Muscle of back (tissue), 3 donors: ENCODE measurements at regions not wholly inside any gene's neighbourhood (a gene's known extent, or its start where the extent isn't known, plus 50 kb on each side); places are given as distances from the start of the nearest gene placed in this dataset.

Source experiments
- DNase-seq, 3 donors: peaks; one replicate each; pipeline versions ENCODE4 v3.0.0 to v3.0.0-alpha.2; 2013

DNA sequence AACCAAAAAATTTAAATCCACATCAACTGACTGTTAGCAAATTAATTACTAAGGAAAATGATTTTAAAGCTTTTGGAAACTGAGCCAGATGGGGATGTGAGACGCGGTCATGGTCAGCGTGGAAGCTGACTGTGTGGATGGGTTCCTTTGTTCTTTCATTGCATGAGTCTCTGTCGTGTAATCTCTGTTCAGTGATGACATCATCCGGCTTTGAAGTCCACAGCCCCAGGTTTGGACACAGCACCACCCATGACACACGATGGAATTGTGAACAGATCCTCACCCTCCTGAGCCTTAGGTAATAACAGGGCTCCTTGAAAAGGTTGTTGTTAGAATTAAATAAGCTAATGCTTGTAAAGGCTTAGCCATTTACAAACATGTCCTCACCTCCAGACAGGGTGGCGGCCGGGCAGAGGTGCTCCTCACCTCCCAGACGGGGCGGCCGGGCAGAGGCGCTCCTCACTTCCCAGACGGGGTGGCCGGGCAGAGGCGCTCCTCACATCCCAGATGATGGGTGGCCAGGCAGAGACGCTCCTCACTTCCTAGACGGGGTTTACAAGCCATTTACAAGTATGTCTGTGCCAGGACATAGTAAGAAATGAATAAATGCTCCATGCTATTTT is 677.3 kb downstream of the TBC1D22A start:
- DNase-seq: no peak

DNA sequence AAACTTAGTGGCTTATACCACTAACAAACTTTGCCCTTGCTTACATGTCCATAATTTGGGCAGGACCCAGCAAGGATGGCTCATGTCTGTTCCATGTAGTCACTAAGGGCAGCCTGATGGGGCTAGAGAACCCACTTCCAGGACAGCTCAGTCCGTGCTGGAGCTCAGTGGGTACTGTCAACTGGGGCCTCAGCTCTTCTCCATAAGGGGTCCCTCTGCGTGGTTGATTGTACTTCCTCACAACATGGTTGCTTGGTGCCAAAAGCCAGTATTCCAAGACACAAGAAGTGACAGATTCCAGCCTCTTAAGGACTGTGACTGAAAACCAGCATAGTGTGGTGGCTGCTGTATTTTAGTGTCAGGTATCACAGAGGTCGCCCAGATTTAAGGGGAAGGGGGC is 675.2 kb downstream of the TBC1D22A start:
- no peak for DNase-seq

DNA sequence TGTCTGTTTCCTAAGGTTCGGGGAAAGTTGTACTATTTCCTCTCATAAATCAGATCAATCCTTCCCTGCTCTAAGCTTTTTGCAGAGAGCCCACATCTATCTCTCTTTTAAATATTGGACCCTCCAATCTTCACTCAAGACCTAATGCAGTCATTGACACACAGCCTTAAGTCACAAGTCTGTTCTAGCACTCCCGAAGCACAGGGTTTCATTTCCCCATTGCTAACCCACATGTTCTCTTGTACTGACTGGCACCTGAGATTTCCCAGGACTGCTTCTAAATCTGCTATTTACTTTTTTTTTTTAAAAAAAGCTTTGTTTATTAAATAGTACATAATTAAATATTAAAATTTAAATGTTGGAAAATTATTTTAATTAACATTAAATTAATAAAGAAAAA is 674.7 kb downstream of the TBC1D22A start:
- no peak for DNase-seq

DNA sequence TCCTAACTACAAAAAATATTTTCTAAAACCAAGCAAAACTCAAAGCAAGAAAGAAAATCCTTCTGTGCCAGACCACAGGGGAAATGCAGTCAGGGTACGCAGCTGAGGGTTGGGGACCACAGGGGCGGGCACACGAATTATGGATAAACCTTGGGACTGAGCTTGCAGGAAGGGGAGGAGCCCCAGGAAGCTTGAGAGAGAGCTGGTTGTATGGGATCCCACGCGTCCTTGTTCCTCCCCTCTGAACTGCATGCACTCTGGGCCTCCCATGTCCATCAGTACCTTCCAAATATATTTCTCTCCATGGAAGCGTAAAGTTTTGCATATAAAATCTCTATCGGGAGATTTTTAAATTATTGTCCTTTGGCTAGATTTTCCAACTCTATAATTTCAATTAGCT is 673.4 kb downstream of the TBC1D22A start:
- DNase-seq: no peak

DNA sequence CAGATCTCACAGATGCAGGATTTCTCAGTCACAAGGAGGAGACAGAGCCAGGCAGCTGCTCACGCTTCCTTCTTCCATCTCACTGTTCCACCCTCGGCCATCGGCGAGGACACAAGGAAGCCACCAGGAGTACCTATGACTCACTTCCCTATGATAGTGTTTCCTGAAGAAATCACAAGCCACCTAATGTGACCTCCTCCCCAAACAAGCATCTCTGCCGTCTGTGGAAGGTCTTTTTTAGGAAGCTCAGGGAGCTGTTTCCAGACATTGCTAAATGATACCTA is 672.7 kb downstream of the TBC1D22A start:
- peak in 2 of 3 donors; percentile 16 to 26 for DNase-seq

DNA sequence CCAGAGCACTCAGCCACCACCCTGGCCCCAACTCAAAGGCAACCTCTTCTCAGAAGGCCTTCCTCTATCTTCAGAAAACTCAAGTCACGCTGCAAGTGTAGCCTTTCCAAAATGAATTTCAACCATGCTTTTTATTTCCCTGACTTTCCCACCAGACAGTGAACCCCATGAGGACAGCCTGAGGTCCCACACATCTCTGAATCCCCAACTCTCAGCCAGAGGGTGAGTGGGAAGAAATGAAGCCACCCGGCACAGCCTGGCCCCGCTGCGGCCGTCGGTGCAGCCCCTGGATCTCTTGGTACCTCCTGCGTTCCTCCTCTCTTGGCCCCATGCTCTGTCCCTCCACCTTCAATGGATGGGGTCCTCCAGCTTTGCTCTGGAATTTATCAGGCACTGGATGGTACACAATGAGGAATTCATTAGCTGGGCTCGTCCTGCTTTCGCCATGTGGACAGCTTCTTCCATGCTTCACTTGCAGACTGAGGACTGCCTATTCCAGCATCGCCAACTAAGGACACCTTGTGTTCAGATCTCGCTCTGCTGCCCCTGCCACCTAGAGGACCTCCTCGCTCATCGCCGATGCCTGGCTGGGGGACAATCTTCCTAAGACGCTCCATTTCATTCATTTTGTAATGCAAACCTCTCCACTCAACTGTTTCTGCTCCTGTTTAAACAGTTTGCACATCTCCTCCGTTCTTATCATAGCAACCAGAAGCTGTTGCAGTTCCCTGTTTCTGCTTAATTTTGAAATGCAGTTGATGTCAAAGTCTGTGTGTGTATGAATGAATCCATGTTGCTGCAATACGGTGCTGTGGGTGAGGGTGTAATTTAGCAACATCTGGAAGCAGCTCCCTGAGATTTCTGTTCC is 672.1 kb downstream of the TBC1D22A start:
- no peak for DNase-seq

DNA sequence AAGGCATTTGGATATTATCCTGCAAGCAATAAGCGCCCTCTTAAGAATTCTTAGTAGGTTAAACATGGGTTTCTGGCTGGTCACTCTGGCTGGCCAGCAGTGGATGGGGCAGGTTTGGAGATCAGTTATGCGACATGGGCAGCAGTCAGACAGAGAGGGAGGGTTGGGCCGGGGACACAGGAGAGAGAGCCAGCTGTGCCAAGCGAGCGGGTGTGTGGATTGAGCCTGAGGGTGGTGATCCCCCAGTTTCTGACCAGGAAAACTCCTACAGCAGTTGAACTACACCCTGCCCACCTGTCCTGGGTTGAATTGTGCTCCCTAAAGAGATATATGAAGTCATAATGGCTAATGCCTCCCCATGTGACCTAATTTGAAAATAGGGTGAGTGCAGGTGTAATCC is 671.2 kb downstream of the TBC1D22A start:
- DNase-seq: no peak

DNA sequence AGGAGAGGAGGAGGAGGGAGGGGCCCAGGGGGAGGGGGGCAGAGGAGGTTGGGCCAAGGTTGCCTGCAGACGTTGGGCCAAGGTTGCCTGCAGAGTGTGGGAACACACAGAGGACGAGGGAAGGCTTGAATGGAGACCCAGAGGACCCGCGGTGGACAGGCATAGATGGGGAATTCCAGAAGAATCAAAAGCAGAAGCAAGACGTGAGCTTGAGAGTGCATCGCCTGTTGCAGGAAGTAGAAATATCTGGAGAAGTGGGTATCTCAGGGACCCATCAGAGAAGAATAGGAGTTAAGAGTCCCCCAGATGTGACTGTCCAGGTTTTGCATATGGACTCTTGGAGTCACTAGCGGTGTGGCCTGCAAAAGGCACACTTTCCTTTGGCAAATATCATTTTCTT is 670.2 kb downstream of the TBC1D22A start:
- no peak for DNase-seq

DNA sequence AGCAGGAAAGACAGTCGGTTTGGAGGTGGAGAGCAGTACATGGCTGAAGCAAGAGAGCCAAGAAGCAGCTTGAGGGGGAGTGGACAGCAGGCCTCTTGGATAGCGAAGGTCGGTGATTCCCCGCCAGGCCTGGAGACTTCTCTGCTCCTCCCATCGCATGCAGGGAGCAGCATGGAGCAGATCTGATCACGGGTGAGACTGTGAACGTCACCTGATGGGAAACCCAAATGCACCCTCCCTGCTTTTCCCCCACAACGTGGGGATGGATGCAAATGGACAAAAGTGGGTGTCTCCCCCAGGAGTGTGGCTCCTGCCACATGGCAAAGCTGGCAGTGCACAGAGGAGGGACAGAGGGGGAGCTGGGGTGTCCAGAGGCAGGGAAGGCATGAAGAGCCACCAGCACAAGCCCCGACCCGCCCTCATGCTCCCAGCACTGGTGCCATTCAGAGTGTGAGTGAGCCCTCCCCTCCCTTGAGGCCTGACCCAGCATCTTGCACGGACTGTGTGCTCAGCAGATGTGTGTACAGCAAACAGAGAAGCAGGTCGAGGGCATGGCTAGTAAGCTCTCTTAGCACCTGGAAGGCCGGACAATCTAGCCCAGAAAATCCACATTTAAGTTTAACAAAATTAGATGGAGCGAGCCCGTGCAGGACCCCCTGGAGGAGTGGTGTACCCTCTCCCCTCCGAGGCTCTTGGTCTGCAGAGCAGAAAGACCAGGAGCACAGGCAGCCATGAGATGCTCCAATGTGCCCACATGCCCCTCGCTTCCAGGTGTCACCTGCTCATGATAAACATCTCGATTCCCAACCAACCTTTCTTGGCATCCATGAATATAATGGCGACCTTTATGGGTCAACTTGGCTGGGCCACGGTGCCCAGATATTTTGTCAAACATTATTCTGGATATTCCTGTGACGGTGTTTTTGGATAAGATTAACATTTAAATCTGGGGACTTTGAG is 661.7 kb downstream of the TBC1D22A start:
- no peak for DNase-seq

DNA sequence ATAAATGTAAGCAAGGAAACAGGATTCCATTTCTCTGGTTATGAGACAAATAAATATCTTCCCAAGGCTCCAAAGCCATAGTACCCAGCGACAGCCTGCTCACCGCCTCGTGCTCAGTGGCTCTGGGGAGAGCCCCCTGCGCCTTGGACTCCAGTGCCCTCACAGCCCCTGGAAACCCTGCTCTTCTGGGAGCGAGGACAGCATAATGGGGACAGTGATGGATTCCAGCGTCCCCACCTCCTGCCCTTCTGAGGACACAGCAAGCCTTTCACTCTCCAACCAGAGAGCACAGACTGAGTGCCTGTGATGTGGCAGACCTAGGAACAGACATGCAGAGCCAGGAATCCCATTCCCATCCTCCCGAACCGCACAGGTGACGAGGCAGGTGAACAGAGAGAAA is 660.8 kb downstream of the TBC1D22A start:
- DNase-seq: no peak

DNA sequence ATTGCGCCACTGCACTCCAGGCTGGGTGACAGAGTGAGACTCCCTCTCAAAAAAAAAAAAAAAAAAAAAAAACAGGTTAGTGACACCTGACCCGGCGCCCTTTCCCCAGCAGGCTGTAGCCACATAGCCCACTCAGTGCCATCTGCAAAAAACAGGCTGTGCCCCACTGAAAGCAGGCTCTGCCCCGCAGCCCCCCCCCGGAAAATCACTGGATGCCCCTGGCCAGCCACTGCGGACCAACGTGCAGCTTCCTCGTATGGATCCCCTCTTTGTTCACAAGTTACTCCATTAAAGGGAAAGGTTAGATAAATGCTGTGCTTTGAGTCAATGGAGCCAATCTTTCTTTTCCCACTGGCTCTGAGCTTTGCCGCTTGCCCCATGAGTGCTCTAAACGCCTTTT is 660.3 kb downstream of the TBC1D22A start:
- DNase-seq: no peak

DNA sequence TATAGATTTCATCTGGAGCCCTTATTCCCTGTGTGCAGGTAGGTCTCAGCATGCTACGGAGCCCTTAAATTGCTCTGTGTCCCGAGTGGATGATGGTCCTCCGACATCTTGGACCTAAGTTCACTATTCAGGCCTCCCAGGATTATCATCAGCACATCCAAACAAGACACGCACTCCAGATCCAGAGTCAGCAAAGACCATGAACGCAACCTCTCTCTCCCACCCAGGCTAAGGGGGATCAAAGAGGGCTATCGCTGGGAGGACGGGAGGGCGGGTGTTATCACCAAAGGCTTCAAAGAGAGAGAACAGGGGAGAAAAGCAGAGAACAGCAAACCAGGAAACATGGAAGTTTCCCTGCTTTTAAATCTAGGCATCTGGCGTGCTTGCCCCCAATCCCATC is 659.4 kb downstream of the TBC1D22A start:
- no peak for DNase-seq

DNA sequence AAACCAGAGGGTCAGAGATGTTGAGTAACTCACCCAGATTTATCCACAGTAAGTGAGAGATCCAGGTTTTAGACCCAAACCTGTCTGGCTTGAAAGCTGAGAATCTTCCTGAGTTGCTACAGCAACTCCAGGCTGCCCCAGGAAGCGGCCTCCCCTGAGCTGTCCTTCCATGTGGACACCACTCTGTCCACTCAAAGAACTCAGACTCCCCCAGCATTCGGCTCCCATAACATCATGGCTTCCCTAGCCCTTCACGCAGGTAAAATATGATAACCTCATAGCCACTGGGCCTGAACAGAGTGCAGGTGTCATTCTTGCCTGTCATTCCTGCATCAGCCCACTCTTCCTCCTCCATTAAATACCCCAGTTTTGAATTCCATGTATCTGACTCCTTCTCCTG is 657.8 kb downstream of the TBC1D22A start:
- DNase-seq: no peak

DNA sequence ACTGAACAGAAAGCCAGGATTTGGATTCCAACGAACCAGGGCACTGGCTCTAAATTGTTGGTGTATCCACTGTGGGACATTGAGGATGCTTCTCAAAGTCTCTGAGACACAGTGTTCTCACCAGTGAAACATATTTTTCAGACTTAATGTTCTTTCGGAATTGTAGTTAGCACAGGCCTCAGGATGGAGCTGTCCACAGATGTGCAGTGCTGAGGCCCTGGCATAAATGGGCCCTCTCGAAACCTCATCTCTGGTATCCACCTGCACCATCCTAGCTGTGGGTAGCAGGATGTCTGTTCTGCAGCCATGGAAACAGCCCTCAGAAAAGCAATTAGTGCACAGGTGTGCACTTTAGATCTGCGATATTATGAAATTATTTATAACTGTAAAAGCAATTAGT is 656.8 kb downstream of the TBC1D22A start:
- DNase-seq: peak in 2 of 3 donors; percentile 16 to 22

DNA sequence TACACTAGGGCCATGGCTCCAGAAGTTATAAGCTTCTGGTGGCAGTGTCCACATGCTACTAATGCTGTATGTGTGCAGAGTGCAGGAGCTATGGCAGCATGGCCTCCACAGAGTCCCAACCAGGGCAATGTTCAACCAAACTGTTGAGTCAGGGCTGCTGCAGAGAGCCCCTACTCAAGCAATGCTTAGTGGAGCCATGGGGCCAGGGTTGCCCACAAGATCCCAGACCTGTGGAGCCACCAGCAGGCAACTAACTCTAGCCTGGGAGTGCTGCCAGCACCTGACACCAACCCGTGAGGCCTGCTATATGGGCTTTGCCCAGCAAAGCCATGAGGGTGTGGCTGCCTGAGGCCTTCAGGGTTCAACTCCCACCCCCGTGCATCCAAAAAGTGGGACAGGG is 655.2 kb downstream of the TBC1D22A start:
- no peak for DNase-seq

DNA sequence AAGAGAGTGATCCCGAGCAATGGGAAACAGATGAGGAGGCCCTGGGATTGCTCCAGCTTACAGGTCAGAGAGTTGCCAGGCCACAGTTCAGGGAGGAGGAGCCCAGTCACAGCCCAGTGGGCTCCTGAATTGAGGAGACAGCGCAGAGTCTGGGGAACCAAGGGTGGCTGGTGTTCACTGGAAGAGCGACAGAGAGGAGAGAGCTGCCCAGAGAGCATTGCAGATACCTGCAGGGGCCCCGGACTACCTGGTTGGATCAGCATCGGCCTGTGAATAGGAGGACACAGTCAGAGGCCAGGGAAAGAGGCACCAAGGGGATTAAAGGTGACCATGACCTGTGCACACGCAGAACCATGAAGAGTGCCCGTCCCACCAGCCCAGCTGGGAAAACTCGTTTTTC is 648.6 kb downstream of the TBC1D22A start:
- no peak for DNase-seq

DNA sequence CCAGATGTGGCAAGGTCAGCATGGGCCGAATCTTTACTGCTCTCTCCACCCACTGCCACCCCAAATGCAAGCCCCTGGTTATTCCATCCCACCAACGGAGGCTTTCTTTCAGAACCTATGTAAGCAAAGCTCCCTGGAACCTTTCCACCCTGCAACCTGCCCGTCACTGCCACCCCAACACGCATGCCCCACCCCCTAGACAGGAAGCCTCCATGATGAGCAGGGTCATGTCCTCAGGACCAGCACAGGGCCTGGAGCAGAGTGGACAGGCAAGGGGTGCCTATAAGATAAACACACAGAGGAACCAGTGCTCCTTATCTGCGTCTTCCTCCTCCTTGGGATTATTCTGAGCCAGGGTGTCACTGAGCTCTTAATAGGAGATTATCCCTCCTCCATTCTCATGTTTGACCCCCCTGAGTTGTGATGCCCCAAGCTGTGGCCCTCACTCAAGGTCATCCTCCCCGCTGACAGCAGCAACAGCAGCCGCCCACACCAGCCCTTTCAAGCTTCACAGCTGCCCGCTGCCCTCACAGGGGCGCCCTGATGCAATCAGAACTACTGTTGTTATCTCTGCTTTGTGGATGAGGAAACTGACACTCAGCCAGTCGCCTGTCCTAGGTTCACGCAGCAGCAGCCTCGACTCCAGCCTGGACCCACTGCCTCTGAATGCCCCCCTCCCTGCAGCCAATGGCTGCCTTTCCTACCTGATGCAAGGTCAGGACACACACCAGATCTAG is 647.3 kb downstream of the TBC1D22A start:
- DNase-seq: no peak

DNA sequence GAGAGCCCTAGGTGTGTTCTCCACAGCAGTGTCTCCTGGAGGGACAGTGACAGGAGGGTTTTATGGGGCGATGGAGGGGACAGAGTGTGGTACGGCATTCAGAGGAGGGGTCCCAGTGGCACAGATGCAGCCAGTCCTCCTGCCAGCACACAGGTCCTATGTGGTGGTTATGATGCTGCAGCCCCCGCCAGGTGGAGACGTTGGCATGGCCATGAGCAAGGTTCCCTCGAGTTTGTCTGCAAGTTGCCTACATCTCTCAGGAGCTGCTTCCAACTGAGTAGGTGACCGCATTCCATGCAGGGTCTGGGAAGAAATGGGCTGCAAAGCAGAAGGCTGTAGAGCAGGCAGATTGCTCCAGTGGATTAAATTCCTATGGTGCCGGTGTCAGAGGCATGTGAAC is 646.0 kb downstream of the TBC1D22A start:
- no peak for DNase-seq

DNA sequence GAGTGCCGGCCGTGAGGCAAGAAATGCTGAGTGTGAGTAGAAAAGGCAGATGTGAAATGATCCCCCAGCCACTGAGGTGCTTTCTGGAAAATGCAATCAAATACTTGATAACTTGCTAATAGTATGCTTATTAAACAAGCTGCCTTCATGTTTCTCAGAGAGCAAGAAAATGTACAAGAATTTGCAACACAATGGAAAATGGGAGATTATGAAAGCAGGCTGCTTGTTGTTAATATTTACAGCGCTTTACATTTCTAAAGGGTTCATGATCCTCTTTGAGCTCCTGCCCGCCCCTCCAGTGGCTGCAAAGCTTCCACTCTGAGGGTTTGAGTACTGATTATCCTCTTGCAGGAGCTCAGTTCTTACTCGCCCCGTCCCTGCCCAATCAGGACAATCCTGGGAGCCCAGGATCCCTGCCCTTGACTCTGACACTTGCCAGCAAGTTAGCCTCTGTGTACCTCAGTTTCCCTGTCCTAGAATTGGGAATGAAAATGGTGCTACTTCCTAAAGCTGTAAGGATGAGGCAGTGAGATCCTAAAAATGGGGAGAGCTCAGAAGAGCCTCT is 645.1 kb downstream of the TBC1D22A start:
- no peak for DNase-seq

DNA sequence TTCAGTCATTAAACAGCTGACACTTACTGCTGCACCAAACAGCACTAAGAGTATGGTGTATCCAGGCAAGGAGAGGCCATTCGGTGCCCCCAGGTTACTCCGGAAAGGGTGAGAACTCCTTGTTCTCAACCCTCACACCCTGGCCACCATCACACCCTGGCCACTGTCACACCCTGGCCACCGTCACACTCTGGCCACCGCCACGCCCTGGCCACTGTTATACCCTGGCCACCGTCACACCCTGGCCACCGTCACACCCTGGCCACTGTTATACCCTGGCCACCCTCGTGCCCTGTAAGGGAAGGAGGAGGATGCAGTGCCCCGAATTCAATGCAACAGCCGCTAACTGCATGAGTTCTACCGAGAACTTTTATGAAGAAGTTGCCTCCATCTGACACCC is 644.4 kb downstream of the TBC1D22A start:
- no peak for DNase-seq

DNA sequence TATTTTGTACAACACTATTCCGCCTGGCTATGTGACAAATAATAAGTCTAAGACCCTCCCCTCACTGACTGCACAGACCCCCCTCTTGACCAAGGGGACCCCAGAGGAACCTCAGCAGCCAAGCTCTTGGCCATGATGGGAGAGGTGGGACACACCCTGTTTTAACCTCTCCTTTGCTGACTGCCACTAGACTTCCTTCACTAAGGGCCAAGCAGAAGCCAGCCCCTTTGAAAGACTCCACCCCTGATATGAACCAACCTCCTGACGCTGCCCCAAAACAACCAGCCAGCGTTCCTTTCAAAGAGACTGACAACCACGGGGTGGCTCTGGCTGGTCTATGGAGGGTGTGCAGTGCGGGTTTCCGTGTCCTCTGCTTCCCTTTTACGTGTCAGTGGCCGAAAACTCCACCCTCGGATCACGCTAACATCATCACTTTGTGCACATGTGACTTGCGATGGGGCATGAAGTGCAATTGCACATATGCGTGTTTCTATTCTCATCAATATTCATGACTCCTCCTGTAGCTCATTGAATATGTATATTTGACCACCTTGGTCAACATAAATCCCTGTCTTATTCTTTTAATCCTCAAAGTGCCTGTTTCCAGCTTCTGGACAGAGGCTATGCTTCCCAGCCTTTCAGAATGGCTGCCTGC is 643.9 kb downstream of the TBC1D22A start:
- no peak for DNase-seq
